Activated B cell treated with CpG ODN at 0.5 μM for 24 hours (primary cell): ENCODE measurements at regions not wholly inside any gene's neighbourhood (a gene's known extent, or its start where the extent isn't known, plus 50 kb on each side); places are given as distances from the start of the nearest gene placed in this dataset.

Experiments used
- ATAC-seq: fragments of 200-7000 bp; cut with Tn5 transposase; one replicate; pipeline ENCODE4 v1.10.0; 2021; ENCODE audit warnings: low read depth, mild to moderate bottlenecking, moderate library complexity
- CTCF ChIA-PET: fragments of 350-600 bp; sonication (Branson Sonifier 250); formaldehyde crosslinking; loops from one replicate; lab custom pipeline; 2021; ENCODE audit warnings: antibody characterized with exemption; lab: Charles Lee
- POLR2A ChIA-PET: fragments of 350-600 bp; sonication (Branson Sonifier 250); formaldehyde crosslinking; loops from one replicate; lab custom pipeline; 2021; ENCODE audit warnings: antibody characterized with exemption; lab: Charles Lee
- DNase-seq: peaks from one replicate; pipeline ENCODE4 v3.0.0; 2022
- H3K27ac Mint-ChIP-seq: one replicate; pipeline ENCODE4 v1.8.0; 2020; ENCODE audit warnings: mixed read lengths
- H3K27me3 Mint-ChIP-seq: one replicate; pipeline ENCODE4 v1.8.0; 2021; ENCODE audit warnings: mixed read lengths
- H3K36me3 Mint-ChIP-seq: one replicate; pipeline ENCODE4 v1.8.0; 2021; ENCODE audit warnings: low read depth, mixed read lengths
- H3K4me1 Mint-ChIP-seq: one replicate; pipeline ENCODE4 v1.8.0; 2021; ENCODE audit warnings: mixed read lengths
- H3K4me3 Mint-ChIP-seq: one replicate; pipeline ENCODE4 v1.8.0; 2020; ENCODE audit warnings: mild to moderate bottlenecking, mixed read lengths
- H3K9me3 Mint-ChIP-seq: one replicate; pipeline ENCODE4 v1.8.0; 2020; ENCODE audit warnings: mixed read lengths
- CTCF ChIP-seq: fragments of 200-600 bp; IDR thresholded peaks from one replicate; pipeline ENCODE4 v1.8.0; 2022; ENCODE audit warnings: antibody characterized with exemption, mild to moderate bottlenecking
- intact Hi-C: fragments of 100-400 bp; cut with micrococcal nuclease; formaldehyde crosslinking; loops from one replicate; pipeline ENCODE4 v1.15.1; 2024

- Mint-ChIP-seq H3K9me3 (no peaks in the 10 kb centered on the region), H3K4me1 (peaks cover 43% of the 10 kb centered on the region), H3K36me3 (no peaks in the 10 kb centered on the region), H3K27me3 (no peaks in the 10 kb centered on the region), H3K27ac (peak overlapping the region; percentile 77), H3K4me3 (peak overlapping the region; percentile 70)
- POLR2A ChIA-PET, result interaction anchor here (0.6 to 3.1 kb wide), 6 partner anchors 12 to 187 kb away, joined by 3 to 16 read pairs (median 6); partner anchors contain the start of gene TGFBR2
- intact Hi-C loops, result loop anchor here (2.0 to 5.0 kb wide), 3 partner anchors 39 to 186 kb away; no protein-coding TSS in a partner anchor
- DNase-seq (no peak), ATAC-seq (peak; percentile 58)
- TF ChIP-seq CTCF, result no peak
- CTCF ChIA-PET, result interaction anchor here (1.0 kb wide), 1 partner anchor 257 kb away, joined by 4 read pairs; no protein-coding TSS in a partner anchor
Observed at GRCh38 chr3:30435861-30436331, 170.5 kb upstream of the TGFBR2 start.

DNA sequence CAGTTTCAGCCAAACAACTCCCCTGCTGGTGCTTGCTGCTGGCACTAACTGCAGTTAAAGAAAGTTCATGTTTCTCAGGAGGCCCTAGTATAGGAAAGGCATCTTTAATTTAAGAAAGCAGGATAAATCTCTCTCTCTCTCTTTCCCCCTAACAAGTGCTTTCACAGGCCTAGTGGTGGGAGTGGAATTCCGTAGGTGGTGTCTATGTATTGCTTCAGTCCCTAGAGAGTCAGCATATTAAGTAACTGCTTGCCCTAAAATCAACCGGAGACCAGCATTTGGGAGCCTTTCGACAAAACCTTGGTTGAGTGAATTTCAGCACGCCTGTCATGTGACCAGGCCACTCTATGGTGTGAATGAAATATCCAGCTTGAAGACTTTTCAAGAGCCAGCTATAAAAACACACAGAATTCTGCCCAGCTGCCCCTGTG is 169.2 kb upstream of the TGFBR2 start:
- no peaks in the 10 kb centered on the region for H3K9me3 Mint-ChIP-seq
- no peak for TF ChIP-seq CTCF
- intact Hi-C loops, result loop anchor here (2.0 to 5.0 kb wide), 3 partner anchors 38 to 185 kb away; no protein-coding TSS in a partner anchor
- H3K27ac Mint-ChIP-seq, result no peak overlapping the region
- ChIA-PET POLR2A (interaction anchor here (1.9 kb wide), 1 partner anchor 11 kb away, joined by 4 read pairs; no protein-coding TSS in a partner anchor), CTCF (interaction anchor here (0.6 kb wide), 1 partner anchor 1550 kb away, joined by 3 read pairs; no protein-coding TSS in a partner anchor)
- DNase-seq (no peak), ATAC-seq (no peak)
- peaks cover 43% of the 10 kb centered on the region for H3K4me1 Mint-ChIP-seq
- no peaks in the 10 kb centered on the region for H3K27me3 Mint-ChIP-seq
- no peaks in the 10 kb centered on the region for H3K36me3 Mint-ChIP-seq
- no peak overlapping the region for H3K4me3 Mint-ChIP-seq

GRCh38 chr3:30438126-30438525 is 168.3 kb upstream of the TGFBR2 start:
- Mint-ChIP-seq H3K4me1 (peaks cover 43% of the 10 kb centered on the region), H3K9me3 (no peaks in the 10 kb centered on the region), H3K4me3 (peak overlapping the region; percentile 45), H3K27ac (peak overlapping the region; percentile 60), H3K36me3 (no peaks in the 10 kb centered on the region), H3K27me3 (no peaks in the 10 kb centered on the region)
- DNase-seq (no peak), ATAC-seq (peak; percentile 82)
- CTCF ChIA-PET, result no interaction called here
- TF ChIP-seq CTCF, result no peak
- POLR2A ChIA-PET, result no interaction called here
- intact Hi-C loops, result loop anchor here (2.0 to 5.0 kb wide), 3 partner anchors 15 to 184 kb away; partner anchors contain the start of gene TGFBR2

- H3K4me3 Mint-ChIP-seq, result no peak overlapping the region
- DNase-seq, result no peak
- H3K36me3 Mint-ChIP-seq, result no peaks in the 10 kb centered on the region
- no peak for ATAC-seq
- no peaks in the 10 kb centered on the region for H3K27me3 Mint-ChIP-seq
- H3K9me3 Mint-ChIP-seq, result no peaks in the 10 kb centered on the region
- H3K4me1 Mint-ChIP-seq, result peaks cover 39% of the 10 kb centered on the region
- ChIA-PET CTCF (no interaction called here), POLR2A (no interaction called here)
- TF ChIP-seq CTCF, result no peak
- intact Hi-C loops, result loop anchor here (1.0 to 5.0 kb wide), 4 partner anchors 13 to 254 kb away; partner anchors contain the start of gene TGFBR2
- no peak overlapping the region for H3K27ac Mint-ChIP-seq
Observed at GRCh38 chr3:30439451-30440053, 166.8 kb upstream of the TGFBR2 start.

DNA sequence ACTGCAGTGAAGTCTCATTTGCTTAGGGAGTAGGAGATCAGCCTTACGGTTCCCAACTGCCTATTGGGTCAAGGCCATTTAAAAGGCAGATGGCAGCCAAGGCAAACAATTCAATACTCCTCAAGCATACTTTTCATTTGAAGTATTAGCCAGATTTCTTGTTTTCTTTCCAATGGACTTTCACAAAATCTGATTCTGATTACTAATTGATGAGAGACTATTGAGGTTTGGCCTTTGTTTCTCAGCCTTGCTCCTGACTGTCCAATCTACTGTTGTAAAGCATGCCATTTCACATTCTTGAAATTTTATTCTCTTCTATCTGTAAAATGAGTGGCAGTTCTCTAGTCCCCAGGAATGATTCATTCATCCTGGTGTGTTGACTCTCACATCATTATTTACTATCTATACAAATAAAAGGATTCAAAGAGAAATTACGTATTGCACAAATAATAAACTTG is 166.2 kb upstream of the TGFBR2 start:
- DNase-seq, result no peak
- H3K4me1 Mint-ChIP-seq, result peaks cover 34% of the 10 kb centered on the region
- POLR2A ChIA-PET, result no interaction called here
- no peaks in the 10 kb centered on the region for H3K27me3 Mint-ChIP-seq
- no peak for TF ChIP-seq CTCF
- H3K9me3 Mint-ChIP-seq, result no peaks in the 10 kb centered on the region
- H3K4me3 Mint-ChIP-seq, result no peak overlapping the region
- intact Hi-C loops, result loop anchor here (1.0 kb wide), 1 partner anchor 253 kb away; no protein-coding TSS in a partner anchor
- no peak for ATAC-seq
- no peak overlapping the region for H3K27ac Mint-ChIP-seq
- no peaks in the 10 kb centered on the region for H3K36me3 Mint-ChIP-seq
- CTCF ChIA-PET, result no interaction called here
